Lower lobe of right lung (tissue), 2 donors: ENCODE measurements at regions not wholly inside any gene's neighbourhood (a gene's known extent, or its start where the extent isn't known, plus 50 kb on each side); places are given as distances from the start of the nearest gene placed in this dataset.

Experiments used
- ATAC-seq, 2 donors: fragments of 200-7000 bp; cut with Tn5 transposase; one replicate each; pipeline ENCODE4 v1.9.1; 2020 to 2022; ENCODE audit warnings: mild to moderate bottlenecking in 2 of 2, moderate library complexity in 2 of 2
- DNase-seq: peaks from one replicate; pipeline ENCODE4 v3.0.0-alpha.2; 2020
- H3K27ac ChIP-seq: fragments of 200-600 bp; one replicate; pipeline ENCODE4 v1.8.0; 2022
- H3K27me3 ChIP-seq: fragments of 200-600 bp; one replicate; pipeline ENCODE4 v1.8.0; 2022; ENCODE audit warnings: low read depth
- H3K36me3 ChIP-seq: fragments of 200-600 bp; one replicate; pipeline ENCODE4 v1.8.0; 2022; ENCODE audit warnings: mild to moderate bottlenecking
- H3K4me1 ChIP-seq: fragments of 200-600 bp; one replicate; pipeline ENCODE4 v1.8.0; 2022
- H3K4me3 ChIP-seq: fragments of 200-600 bp; one replicate; pipeline ENCODE4 v1.8.0; 2022; ENCODE audit warnings: mild to moderate bottlenecking
- H3K9me3 ChIP-seq: fragments of 200-600 bp; one replicate; pipeline ENCODE4 v1.8.0; 2022
- CTCF ChIP-seq: fragments of 200-600 bp; IDR thresholded peaks from one replicate; pipeline ENCODE4 v1.8.0; 2022; ENCODE audit warnings: antibody characterized with exemption, mild to moderate bottlenecking
- intact Hi-C: fragments of 100-400 bp; cut with DNase I; formaldehyde crosslinking; loops from one replicate; pipeline ENCODE4 v1.11.0; 2022
- donor health status: DM: no; HTN: yes; CAD: no; lungs with severe emphysema.

GRCh38 chr6:134706806-134707205, 243.1 kb downstream of the ALDH8A1 start:
- Histone ChIP-seq H3K36me3 (no peaks in the 10 kb centered on the region), H3K4me1 (peaks cover 10% of the 10 kb centered on the region), H3K27ac (no peak overlapping the region), H3K4me3 (no peak overlapping the region), H3K27me3 (no peaks in the 10 kb centered on the region), H3K9me3 (no peaks in the 10 kb centered on the region)
- intact Hi-C loops = no loop called here
- DNase-seq (no peak), ATAC-seq (no peak)
- TF ChIP-seq CTCF = no peak

GRCh38 chr6:134706153-134706552, 243.7 kb downstream of the ALDH8A1 start:
- intact Hi-C loops = no loop called here
- H3K9me3 ChIP-seq = no peaks in the 10 kb centered on the region
- DNase-seq (no peak), ATAC-seq (no peak)
- H3K4me1 ChIP-seq = peaks cover 10% of the 10 kb centered on the region
- no peaks in the 10 kb centered on the region for H3K36me3 ChIP-seq
- no peak overlapping the region for H3K27ac ChIP-seq
- no peaks in the 10 kb centered on the region for H3K27me3 ChIP-seq
- no peak for TF ChIP-seq CTCF
- H3K4me3 ChIP-seq = no peak overlapping the region

- H3K4me3 ChIP-seq = no peak overlapping the region
- no peaks in the 10 kb centered on the region for H3K27me3 ChIP-seq
- DNase-seq (no peak), ATAC-seq (no peak)
- intact Hi-C loops = no loop called here
- H3K9me3 ChIP-seq = no peaks in the 10 kb centered on the region
- TF ChIP-seq CTCF = no peak
- H3K36me3 ChIP-seq = no peaks in the 10 kb centered on the region
- peaks cover 10% of the 10 kb centered on the region for H3K4me1 ChIP-seq
- no peak overlapping the region for H3K27ac ChIP-seq
Observed at GRCh38 chr6:134703206-134703605, 246.7 kb downstream of the ALDH8A1 start.

- intact Hi-C loops = no loop called here
- no peak for ATAC-seq
- no peak overlapping the region for H3K4me3 ChIP-seq
- H3K4me1 ChIP-seq = peaks cover 6% of the 10 kb centered on the region
- no peaks in the 10 kb centered on the region for H3K36me3 ChIP-seq
- H3K27me3 ChIP-seq = no peaks in the 10 kb centered on the region
- no peak overlapping the region for H3K27ac ChIP-seq
- no peaks in the 10 kb centered on the region for H3K9me3 ChIP-seq
- TF ChIP-seq CTCF = no peak
- DNase-seq = no peak
Observed at GRCh38 chr6:134702279-134702678, 247.6 kb downstream of the ALDH8A1 start.

GRCh38 chr6:134701301-134701700, 248.6 kb downstream of the ALDH8A1 start:
- no peak for DNase-seq
- no peak overlapping the region for H3K27ac ChIP-seq
- H3K27me3 ChIP-seq = no peaks in the 10 kb centered on the region
- TF ChIP-seq CTCF = no peak
- H3K36me3 ChIP-seq = no peaks in the 10 kb centered on the region
- H3K9me3 ChIP-seq = no peaks in the 10 kb centered on the region
- ATAC-seq = peak; percentile 47 to 55
- no peak overlapping the region for H3K4me3 ChIP-seq
- intact Hi-C loops = no loop called here
- H3K4me1 ChIP-seq = no peaks in the 10 kb centered on the region

- ATAC-seq = no peak
- Histone ChIP-seq H3K4me3 (no peak overlapping the region), H3K27ac (no peak overlapping the region), H3K9me3 (no peaks in the 10 kb centered on the region), H3K27me3 (no peaks in the 10 kb centered on the region), H3K36me3 (no peaks in the 10 kb centered on the region), H3K4me1 (no peaks in the 10 kb centered on the region)
- intact Hi-C loops = no loop called here
- TF ChIP-seq CTCF = no peak
- DNase-seq = no peak
Observed at GRCh38 chr6:134698228-134698627, 251.7 kb downstream of the ALDH8A1 start.
